NCI-H774 (cell line): ENCODE measurements at regions not wholly inside any gene's neighbourhood (a gene's known extent, or its start where the extent isn't known, plus 50 kb on each side); places are given as distances from the start of the nearest gene placed in this dataset.
"Not testable (repeated sequence)": the region's sequence is repeated elsewhere in the genome, so short reads cannot be mapped to it uniquely, and the experiment has no call there.

Experiments
- DNase-seq: peaks from one replicate; lab custom pipeline; 2025; lab: John Stamatoyannopoulos, UW

- DNase-seq, result peak; percentile 4
These were observed 196.9 kb upstream of the ZNF184 start for GRCh38 chr6:27669624-27670301.

GRCh38 chr6:27669295-27669623 is 196.4 kb upstream of the ZNF184 start:
- DNase-seq, result no peak

GRCh38 chr6:27668442-27669294 is 195.8 kb upstream of the ZNF184 start:
- DNase-seq, result peak; percentile 61

- DNase-seq, result no peak
These were observed 194.9 kb upstream of the ZNF184 start for GRCh38 chr6:27667657-27668441.

- no peak for DNase-seq
These were observed 194.2 kb upstream of the ZNF184 start for GRCh38 chr6:27667016-27667656.

GRCh38 chr6:27662769-27663168 is 189.9 kb upstream of the ZNF184 start:
- peak; percentile 74 for DNase-seq

- peak; percentile 83 for DNase-seq
These were observed 189.3 kb upstream of the ZNF184 start for GRCh38 chr6:27662212-27662611.

- DNase-seq, result not testable (repeated sequence)
These were observed 180.4 kb upstream of the ZNF184 start for GRCh38 chr6:27653143-27653825.

- DNase-seq, result peak; percentile 23
These were observed 178.4 kb upstream of the ZNF184 start for GRCh38 chr6:27651371-27651732.

- DNase-seq, result peak; percentile 54
These were observed 177.9 kb upstream of the ZNF184 start for GRCh38 chr6:27650620-27651370.

- DNase-seq, result no peak
These were observed 171.6 kb upstream of the ZNF184 start for GRCh38 chr6:27644528-27644927.

GRCh38 chr6:27642744-27643456 is 170.0 kb upstream of the ZNF184 start:
- no peak for DNase-seq

- DNase-seq, result not testable (repeated sequence)
These were observed 163.0 kb upstream of the ZNF184 start for GRCh38 chr6:27635886-27636285.

- DNase-seq, result not testable (repeated sequence)
These were observed 160.3 kb upstream of the ZNF184 start for GRCh38 chr6:27633221-27633688.

GRCh38 chr6:27631609-27631916 is 158.7 kb upstream of the ZNF184 start:
- DNase-seq, result no peak

GRCh38 chr6:27630727-27631608 is 158.1 kb upstream of the ZNF184 start:
- DNase-seq, result no peak

GRCh38 chr6:27624694-27625262 is 151.9 kb upstream of the ZNF184 start:
- no peak for DNase-seq

GRCh38 chr6:27623103-27623502 is 150.2 kb upstream of the ZNF184 start:
- no peak for DNase-seq

GRCh38 chr6:27619436-27619835 is 146.5 kb upstream of the ZNF184 start:
- DNase-seq, result no peak
